HG02798 (cell line): ENCODE measurements at regions not wholly inside any gene's neighbourhood (a gene's known extent, or its start where the extent isn't known, plus 50 kb on each side); places are given as distances from the start of the nearest gene placed in this dataset.
"Not testable (repeated sequence)": the region's sequence is repeated elsewhere in the genome, so short reads cannot be mapped to it uniquely, and the experiment has no call there.

Experiments used
- ATAC-seq: cut with Tn5 transposase; IDR thresholded peaks from one replicate; pipeline ENCODE4 v1.9.1; 2021; ENCODE audit warnings: mild to moderate bottlenecking; ENCODE audit not compliant: unreplicated experiment, poor library complexity

GRCh38 chr2:89246027-89246426 is 554.6 kb downstream of the RPIA start:
- ATAC-seq, result not testable (repeated sequence)

GRCh38 chr2:89246620-89247019 is 555.1 kb downstream of the RPIA start:
- ATAC-seq, result not testable (repeated sequence)

DNA sequence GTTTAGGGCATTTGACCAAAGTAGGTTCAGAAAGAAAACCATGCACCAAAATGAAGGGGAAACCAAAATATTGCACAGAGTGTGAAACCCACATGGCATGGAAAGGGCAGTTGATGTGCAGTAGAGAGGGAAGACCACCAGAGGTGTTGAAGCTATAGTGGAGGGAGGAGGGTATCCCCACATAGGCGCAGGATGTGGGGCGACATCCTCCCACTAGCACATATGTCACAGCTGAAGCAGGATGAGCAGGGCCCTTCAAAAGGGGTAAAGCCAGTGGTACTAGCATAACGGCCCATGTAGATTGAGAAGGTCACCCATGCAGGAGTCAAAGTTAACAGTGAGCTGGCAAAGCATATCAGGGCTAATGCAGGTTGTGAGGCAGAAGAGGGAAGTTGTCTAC is 563.5 kb downstream of the RPIA start:
- ATAC-seq, result not testable (repeated sequence)

- not testable (repeated sequence) for ATAC-seq
Observed at GRCh38 chr2:89273443-89273842, 582.0 kb downstream of the RPIA start.

GRCh38 chr2:89280536-89280935 is 589.1 kb downstream of the RPIA start:
- ATAC-seq, result not testable (repeated sequence)

- ATAC-seq, result not testable (repeated sequence)
Observed at GRCh38 chr2:89286448-89287080, 595.1 kb downstream of the RPIA start.

DNA sequence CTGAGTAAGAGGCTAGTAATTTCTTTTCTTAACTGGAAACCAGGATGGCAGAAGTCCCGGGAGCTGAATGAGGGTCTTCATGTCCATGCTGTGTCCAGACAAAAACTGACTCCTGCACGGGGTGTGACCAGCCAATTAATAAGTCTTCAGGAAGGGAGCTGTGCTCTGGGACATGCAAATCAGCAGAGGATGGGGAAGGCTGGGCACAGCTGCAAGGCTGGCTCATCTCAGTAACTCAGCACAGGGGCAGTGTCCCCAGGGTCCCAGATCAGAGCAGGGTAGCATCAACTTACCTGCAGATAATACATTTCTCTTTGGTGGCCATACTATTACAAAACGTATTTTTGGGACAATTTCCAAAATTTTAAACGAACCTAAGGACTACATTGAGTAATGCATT is 595.6 kb downstream of the RPIA start:
- not testable (repeated sequence) for ATAC-seq

DNA sequence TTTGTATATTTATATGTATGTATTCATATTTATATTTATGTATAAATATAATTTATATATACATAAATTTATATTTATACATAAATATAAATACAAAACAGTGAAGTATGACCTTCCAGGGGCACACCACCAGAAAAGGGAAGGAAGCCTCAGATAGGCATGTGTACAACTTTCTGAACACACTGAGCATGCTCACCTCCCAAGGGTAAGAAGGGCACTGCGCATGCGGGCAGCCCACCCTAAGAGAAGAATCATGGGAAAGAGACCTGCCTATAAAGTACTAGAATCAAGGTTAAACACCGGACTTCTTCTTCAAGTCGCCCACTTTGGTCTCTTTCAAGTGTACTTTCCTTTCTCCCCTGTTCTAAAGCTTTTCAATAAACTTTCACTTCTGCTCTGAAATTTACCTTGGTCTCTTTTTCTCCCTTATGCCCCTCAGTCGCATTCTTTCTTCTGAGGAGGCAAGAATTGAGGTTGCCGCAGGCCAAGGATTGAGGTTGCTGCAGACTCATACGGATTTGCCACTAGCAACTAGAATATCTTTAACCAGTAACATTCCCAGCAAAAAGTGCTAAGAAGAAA is 600.3 kb downstream of the RPIA start:
- not testable (repeated sequence) for ATAC-seq

DNA sequence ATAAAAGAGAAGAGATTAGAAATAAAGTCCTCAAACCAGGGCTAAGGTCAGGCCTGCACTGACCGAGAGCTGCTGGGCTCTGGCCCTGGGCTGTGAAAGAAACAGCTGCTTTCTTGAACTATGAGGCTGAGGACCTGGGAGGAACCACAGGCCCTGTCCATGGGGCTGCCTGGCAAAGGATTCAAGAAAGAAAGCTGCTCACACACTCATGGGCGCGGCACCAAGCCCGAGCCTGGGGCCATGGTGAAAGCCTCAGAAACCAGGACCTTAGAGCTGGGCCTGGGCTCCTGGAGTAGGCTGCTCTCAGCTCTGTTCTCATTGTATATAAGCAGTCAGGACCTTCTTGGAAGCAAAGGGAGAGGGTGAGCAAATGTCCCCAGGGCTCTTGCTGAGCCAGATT is 601.9 kb downstream of the RPIA start:
- not testable (repeated sequence) for ATAC-seq

DNA sequence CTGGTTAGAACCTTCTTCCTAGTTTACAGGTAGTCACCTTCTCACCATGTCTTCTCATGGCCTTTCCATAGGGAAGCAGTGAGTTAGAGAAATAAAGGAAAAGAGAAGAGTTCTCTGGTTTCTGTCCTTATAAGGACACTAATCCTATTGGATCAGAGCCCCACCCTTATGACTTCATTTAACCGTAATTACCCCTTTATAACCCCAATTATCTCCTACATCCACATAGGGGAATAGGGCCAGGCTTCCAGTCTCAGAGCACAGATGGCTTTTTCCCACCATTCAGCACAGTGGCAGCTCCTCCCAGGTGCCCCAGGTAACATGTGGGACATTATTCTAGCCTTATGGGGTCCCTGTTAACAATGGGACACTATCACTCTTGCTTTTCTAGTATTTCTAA is 602.9 kb downstream of the RPIA start:
- ATAC-seq, result not testable (repeated sequence)

DNA sequence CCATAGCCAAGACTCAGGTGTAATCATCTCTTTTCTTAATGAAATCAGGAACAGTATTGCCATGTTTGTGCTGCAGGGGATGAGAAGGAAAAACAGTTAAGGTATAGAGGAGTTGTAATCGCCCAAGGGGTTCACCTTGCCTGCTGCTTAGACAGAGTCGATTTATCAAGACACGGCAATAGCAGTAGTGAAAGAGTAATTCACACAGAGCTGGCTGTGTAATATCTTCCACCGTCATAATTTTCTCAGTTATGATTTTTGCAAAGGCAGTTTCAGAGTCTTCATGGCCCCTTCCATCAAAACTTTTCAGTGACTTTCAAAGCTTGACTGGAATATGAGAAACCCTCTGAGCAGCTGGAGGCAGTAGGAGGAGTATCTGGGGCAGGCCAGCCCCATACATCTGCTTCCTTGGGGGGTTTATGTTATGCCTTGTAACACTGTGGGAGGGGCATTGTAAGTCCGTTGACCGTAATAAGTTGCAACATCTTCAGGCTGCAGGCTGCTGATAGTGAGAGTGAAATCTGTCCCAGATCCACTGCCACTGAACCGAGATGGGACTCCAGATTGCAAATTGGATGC is 605.4 kb downstream of the RPIA start:
- not testable (repeated sequence) for ATAC-seq

- ATAC-seq, result peak; percentile 55
Observed at GRCh38 chr2:89299196-89299595, 607.7 kb downstream of the RPIA start.

GRCh38 chr2:89305623-89306022 is 614.1 kb downstream of the RPIA start:
- ATAC-seq, result not testable (repeated sequence)

DNA sequence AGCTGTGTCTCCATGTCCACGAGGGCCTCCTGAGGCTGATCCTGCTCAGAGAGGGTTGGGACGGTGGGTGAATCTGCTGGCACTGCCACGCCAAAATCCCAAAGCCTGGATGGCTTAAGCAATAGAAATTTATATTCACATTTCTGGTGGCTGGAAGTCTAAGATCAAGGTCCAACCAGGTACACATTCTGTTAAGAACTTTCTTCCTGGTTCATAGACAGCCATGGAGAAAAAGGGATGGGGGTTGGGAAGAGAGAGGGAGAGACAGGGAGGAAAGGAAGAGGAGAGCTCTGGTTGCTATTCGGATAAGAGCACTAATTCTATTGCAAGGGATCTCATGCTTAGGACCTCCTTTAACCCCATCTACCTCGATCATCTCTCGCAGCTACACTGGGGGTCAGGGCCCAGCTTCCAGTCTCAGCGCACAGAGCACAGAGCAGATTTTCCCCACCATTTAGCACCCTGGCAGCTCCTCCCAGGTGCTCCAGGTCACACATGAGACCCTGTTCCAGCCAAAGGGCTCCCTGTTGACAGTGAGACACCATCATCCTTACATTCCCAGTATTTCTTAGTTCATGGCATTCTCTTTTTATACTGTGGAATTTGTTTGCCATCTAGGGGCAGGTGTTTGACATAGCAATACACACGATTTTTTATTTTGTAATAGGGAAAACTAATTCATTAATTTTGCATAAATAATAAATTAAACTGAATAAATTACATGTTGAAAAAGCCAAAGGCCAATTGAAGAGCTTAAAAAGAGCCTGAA is 615.6 kb downstream of the RPIA start:
- not testable (repeated sequence) for ATAC-seq

- ATAC-seq, result peak; percentile 50
Observed at GRCh38 chr2:89318990-89319389, 627.5 kb downstream of the RPIA start.

DNA sequence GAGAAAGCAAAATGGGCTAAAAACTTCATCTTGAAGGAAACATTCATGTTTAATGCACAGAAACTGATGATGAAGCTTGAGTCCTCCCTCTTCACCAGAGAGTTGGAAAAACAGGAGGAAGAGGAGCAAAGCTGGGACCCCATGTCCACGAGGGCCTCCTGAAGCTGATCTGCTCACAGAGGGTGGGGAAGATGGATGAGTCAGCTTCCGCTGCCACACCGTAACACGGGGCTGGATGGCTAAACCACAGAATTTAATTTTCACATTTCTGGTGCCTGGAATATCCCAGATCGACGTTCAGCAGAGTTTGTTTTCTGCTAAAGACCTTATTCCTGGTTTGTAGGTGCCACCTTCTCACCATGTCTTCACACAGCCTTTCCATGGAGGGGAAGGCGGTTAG is 634.4 kb downstream of the RPIA start:
- not testable (repeated sequence) for ATAC-seq

DNA sequence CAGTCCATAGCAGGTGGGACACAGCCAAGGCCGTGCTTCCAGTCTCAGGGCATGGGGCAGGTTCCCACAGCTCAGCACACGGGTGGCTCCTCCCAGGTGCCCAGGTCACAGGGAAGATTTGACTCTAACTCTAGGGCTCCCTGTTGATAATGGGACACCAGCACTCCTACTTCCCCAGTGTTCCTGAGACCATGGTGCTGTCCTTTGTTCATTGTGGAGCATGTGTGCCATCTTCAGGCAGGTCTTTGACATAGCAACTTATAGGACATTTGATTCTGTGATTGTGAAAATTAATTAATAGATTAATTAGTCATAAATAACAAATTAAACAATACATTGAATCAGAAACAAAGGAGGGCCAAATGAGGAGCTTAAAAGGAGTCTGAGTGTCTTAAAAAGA is 635.0 kb downstream of the RPIA start:
- not testable (repeated sequence) for ATAC-seq

- ATAC-seq, result not testable (repeated sequence)
Observed at GRCh38 chr2:89328790-89329189, 637.3 kb downstream of the RPIA start.
